ENCODE measurements at regions not wholly inside any gene's neighbourhood (a gene's known extent, or its start where the extent isn't known, plus 50 kb on each side); places are given as distances from the start of the nearest gene placed in this dataset.
"Not testable (repeated sequence)": the region's sequence is repeated elsewhere in the genome, so short reads cannot be mapped to it uniquely, and the experiment has no call there.

DNA sequence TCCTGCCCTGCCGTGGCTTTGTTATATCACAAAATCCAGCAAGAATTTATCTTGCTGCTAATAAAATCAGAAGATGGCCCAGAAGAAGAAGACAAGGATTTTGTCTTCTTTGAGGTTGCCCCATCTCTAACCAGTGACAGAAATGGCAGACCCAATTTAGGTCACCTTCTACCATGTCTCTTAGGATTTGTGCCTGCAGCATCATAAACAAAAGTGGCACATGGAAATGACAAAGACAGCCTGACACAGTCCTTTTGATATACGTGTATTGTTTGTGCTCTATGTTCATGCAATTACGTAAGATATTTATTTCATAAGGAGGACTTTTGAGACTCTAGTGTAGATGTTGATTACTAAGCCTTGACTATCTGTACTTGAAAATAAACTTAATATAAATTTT is 135.9 kb upstream of the TMTC4 start:
- no peak for DNase-seq

DNA sequence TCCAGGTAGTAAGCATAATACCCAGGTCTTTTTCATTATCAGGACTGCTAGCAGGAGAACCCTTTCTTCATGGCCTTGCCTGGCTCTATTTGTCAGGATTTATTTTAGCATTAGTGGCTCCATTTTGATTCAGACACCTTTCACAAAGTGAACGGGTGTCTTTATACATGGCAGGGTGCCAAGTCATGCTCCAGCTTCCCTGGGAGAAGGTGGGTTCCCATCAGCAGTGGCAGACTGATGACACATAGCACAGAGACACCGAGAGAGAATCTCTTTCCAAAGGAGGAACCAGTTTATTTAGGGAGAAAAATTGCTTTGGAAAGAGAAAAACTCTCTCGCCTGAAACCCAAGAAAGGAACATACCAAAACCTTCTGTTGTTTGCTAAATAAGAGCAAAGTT is 135.3 kb upstream of the TMTC4 start:
- no peak for DNase-seq

DNA sequence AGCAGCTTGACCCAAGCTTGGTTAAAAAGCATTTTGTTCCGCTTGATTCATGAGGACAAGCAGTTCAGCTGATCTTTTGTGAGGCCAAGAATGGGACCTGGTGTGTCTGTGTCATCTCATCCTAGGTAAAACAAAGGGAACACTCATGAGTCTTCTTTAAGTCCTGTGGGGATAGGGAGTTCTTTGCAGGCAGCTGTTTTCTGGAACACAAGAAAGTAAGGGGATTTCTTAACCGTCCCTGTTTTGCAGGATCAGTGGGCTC is 134.5 kb upstream of the TMTC4 start:
- DNase-seq = no peak

DNA sequence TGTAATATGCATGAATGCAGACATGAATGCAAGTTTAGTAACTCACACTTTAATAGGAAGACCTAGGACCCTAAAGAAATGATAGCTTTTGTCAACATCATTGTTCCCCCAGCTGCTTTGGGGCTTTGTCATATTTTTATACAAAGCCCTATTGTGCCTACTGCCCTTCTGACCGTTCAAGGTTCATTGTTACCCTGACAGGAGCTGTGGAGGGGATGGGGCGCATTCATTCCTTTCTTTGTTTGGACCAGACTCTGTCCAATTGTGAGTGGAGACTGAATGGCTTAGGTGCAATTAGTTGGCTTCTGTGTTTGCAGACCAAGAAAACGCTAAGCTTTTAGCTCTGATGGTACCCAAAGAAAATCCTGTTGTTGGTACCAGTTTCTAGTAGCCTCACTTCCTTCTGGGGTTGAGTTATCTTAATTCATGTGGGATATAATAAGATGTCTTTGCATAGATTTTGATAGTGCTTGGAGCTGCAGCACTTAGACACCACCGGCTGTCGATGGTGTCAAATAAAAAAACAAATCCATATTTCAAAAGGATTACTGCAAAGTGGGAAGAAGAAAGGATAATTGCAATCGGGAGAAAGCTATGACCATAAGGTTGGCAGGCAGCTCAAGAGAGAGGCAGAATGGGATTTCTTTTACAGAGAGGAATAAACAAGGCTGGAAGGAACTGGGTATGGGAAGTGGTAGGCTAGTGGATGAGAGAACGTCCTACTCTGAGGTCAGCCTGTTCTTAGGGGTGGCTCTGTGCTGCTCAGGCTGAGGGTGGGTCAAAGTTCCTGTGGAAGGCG is 133.9 kb upstream of the TMTC4 start:
- no peak for DNase-seq

DNA sequence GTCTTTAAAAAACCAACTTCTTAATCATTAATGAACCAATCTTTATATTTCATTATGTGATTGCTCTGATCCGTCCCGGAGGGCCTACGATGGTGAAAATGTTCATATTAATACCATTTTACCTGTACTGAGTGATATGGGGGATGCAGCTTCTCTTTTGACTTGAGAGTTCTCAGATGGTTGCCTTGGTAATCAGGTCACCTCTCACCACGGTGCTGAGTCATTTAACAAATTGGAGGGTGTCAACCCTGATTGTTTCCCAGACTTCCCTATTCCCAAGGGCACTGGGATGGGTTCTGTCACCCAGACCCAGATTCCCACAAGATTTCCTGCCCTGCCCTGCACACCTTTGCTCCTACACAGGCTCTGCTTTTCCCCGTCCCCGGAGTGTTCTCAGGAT is 128.5 kb upstream of the TMTC4 start:
- DNase-seq = no peak

- DNase-seq = no peak
These were observed 125.8 kb upstream of the TMTC4 start for GRCh38 chr13:100800283-100800875.

DNA sequence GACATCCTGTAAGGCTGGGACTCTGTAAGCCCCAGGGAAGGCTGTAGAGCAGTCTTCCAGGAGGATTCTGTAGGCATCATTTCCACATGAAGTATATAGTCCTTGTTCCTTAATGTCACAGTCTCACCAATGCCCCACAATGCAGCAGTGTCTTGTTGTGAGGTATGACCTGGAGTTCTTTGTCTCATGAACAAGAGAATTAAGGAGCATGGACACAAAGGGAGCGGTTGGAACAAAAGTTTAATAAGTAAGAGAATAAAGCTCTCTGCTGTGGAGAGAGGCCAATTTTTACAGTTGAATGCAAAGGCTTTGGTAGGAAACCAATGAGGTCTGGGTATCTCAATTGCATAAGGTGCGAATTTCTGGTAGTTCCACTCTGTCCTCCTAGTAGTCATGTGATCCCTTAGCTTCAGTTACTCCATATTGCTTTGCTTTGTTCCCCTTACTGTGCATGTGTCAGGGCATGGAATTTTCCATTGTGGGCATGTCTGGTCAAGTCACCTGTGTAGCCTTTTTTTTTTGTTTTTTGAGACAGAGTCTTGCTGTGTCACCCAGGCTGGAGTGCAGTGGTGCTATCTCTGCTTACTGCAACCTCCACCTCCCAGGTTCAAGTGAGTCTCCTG is 124.3 kb upstream of the TMTC4 start:
- no peak for DNase-seq

DNA sequence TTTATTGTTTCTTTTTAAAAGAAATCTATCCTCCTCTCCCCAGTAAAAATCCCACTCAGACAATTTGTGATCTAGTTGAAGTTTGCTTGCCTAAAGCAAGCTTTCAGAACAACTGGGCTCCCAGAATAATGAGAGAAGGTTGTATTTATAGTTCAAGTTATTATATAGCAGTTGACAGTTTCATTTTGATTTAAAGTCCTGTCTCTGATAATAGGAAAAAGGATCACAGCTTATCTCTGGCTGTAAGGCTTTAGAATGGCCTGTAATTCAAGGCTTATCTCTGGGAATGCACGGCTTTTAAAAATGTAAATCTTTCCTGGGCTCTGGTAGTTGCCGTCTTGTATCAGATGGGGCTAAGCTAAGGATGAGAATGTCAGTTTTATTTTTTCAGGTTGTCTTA is 123.3 kb upstream of the TMTC4 start:
- no peak for DNase-seq

DNA sequence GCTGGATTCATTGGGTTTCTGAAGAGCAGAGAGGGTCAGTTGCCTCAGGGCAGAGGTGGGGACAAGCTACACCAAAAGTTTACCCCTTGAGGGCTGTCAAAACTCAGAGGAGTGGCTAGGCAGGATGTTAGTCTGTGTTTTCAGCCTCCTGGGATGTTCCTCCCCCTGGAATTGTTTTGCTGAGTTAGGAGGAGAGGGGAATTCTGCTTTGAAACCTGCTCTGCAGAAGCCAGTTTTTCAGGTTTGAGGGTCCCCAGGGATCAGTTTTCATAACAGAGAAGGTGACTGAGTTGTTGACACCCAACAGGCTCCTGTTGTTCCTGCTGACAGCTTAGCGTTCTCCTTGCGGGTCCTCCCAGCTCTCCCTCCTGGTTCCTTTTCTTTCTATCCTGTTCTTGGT is 121.9 kb upstream of the TMTC4 start:
- no peak for DNase-seq

GRCh38 chr13:100794575-100794974 is 120.0 kb upstream of the TMTC4 start:
- DNase-seq = no peak

- no peak for DNase-seq
These were observed 115.8 kb upstream of the TMTC4 start for GRCh38 chr13:100790405-100790804.

- no peak for DNase-seq
These were observed 115.4 kb upstream of the TMTC4 start for GRCh38 chr13:100789968-100790367.

- DNase-seq = no peak
These were observed 114.9 kb upstream of the TMTC4 start for GRCh38 chr13:100789481-100789880.

- DNase-seq = no peak
These were observed 114.4 kb upstream of the TMTC4 start for GRCh38 chr13:100789025-100789424.

GRCh38 chr13:100788540-100788939 is 113.9 kb upstream of the TMTC4 start:
- DNase-seq = no peak

GRCh38 chr13:100787899-100788298 is 113.3 kb upstream of the TMTC4 start:
- no peak for DNase-seq

- DNase-seq = not testable (repeated sequence)
These were observed 102.1 kb upstream of the TMTC4 start for GRCh38 chr13:100776686-100777085.

DNA sequence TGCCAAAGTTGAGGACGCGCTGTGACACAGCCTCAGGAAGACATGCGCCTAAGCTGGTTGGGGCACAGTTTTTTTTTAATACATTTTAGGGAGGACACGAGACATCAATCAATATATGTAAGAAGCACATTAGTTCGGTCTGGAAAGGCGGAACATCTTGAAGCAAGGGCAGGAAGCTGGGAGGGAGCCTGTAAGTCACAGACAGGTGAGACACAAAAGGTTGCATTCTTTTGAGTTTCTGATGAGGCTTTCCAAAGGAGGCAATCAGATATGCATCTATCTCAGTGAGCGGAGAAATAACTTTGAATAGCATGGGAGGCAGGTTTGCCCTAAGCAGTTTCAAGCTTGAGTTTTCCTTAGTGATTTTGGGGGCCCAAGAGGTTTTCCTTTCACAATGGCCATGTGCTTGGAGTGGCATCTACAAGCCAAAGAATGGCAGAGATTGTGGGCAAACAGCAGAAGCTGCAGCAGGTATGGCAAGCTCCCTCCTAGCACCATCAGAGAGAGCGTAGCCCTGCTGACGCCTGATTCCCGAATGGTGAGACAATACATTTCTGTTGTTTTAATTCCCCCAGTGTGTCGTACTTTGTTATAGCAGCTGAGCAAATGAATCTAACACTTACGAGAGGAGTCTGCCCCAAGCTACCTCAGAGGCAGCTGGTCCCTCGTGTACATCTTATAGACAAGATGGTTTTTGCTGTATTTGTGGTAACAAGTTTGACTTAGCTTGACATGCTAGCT is 99.5 kb upstream of the TMTC4 start:
- DNase-seq = no peak

GRCh38 chr13:100773429-100773828 is 98.8 kb upstream of the TMTC4 start:
- DNase-seq = no peak

- DNase-seq = no peak
These were observed 92.6 kb upstream of the TMTC4 start for GRCh38 chr13:100767192-100767591.

GRCh38 chr13:100766570-100766969 is 92.0 kb upstream of the TMTC4 start:
- DNase-seq = not testable (repeated sequence)

DNA sequence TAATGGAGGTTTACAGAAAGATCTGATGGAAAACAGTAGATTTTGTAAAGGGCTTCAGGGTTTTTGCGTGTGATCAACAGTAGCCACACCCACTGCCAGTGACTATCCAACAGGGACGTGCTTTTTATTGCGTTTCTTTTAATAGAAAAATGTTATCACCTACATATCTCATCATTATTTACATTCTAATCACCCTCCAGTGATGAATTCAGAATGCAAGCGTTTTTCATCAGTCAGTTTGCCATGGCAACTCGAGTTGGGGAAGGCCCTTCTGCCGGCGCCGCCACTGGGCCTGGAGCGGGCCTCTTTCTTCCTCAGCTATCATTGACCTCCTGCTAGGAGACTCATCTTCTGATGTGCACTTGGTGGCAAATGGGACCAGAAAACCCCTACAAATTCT is 90.3 kb upstream of the TMTC4 start:
- no peak for DNase-seq

DNA sequence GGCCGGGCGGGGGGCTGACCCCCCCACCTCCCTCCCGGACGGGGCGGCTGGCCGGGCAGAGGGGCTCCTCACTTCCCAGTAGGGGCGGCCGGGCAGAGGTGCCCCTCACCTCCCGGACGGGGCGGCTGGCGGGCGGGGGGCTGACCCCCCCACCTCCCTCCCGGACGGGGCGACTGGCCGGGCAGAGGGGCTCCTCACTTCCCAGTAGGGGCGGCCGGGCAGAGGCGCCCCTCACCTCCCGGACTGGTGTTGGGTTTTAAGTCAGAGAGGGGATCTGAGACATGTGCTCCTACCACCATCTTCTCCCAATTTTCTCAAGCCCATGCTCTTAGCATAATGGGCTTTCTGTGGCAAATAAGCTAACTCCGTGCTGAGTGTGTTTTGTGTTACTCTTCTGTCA is 87.5 kb upstream of the TMTC4 start:
- DNase-seq = not testable (repeated sequence)

DNA sequence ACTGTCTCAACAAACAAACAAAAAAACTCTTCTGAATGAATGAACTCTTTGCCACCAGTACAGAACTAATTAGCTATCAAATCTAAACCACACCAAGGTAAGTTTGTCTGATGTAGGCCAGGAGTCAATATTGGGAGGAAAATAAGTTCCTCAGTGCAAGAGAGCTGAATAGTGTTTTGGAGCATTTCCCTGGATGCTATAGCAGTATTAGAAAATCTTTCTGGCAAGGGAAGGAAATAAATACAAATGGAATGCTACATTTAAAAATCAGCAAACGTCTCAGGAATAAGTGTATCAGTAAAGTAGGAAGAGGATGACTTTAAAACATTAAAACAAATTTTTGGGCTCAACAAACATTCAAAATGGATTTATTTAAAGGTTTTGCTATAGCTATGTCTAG is 81.3 kb upstream of the TMTC4 start:
- no peak for DNase-seq
